HepG2 (cell line): ENCODE measurements at regions not wholly inside any gene's neighbourhood (a gene's known extent, or its start where the extent isn't known, plus 50 kb on each side); places are given as distances from the start of the nearest gene placed in this dataset.

Experiments
- ARNT ChIP-seq: fragments of 450-650 bp; IDR thresholded peaks from 2 replicates; pipeline ENCODE4 v1.6.1; 2017
- CAMTA2 ChIP-seq: sonication (generic); formaldehyde crosslinking; IDR thresholded peaks from 2 replicates; pipeline ENCODE4 v1.4.0; 2020; ENCODE audit warnings: mild to moderate bottlenecking, missing genetic modification reagents, borderline replicate concordance
- FLYWCH1 ChIP-seq: sonication (generic); formaldehyde crosslinking; IDR thresholded peaks from 2 replicates; pipeline ENCODE4 v1.8.1; 2023; ENCODE audit warnings: mild to moderate bottlenecking, missing genetic modification reagents
- HNRNPK ChIP-seq: fragments of 200-400 bp; formaldehyde crosslinking; IDR thresholded peaks from 2 replicates; pipeline ENCODE4 v1.6.1; 2018; ENCODE audit warnings: low read length, low read depth, moderate library complexity, mild to moderate bottlenecking; ENCODE audit not compliant: poor library complexity, severe bottlenecking
- HNRNPLL ChIP-seq: fragments of 200-400 bp; formaldehyde crosslinking; IDR thresholded peaks from 2 replicates; pipeline ENCODE4 v1.6.1; 2017; ENCODE audit warnings: mild to moderate bottlenecking, low read depth, low read length; ENCODE audit not compliant: poor library complexity, severe bottlenecking
- JDP2 ChIP-seq: sonication (generic); formaldehyde crosslinking; IDR thresholded peaks from 2 replicates; pipeline ENCODE4 v1.8.1; 2022; ENCODE audit warnings: missing genetic modification reagents, borderline replicate concordance
- KDM5A ChIP-seq: fragments of 200-600 bp; sonication (generic); IDR thresholded peaks from 2 replicates; pipeline ENCODE4 v1.7.0; 2018; ENCODE audit warnings: antibody characterized with exemption, mild to moderate bottlenecking, low read length, borderline replicate concordance
- NAIF1 ChIP-seq: sonication (generic); formaldehyde crosslinking; IDR thresholded peaks from 2 replicates; pipeline ENCODE4 v1.5.0; 2020; ENCODE audit warnings: mild to moderate bottlenecking, missing genetic modification reagents, borderline replicate concordance
- NCOA2 ChIP-seq: sonication (generic); formaldehyde crosslinking; IDR thresholded peaks from 2 replicates; pipeline ENCODE4 v1.8.0; 2022; ENCODE audit warnings: inconsistent platforms
- NFKBIZ ChIP-seq: IDR thresholded peaks from 2 replicates; pipeline ENCODE4 v1.6.1; 2018; ENCODE audit warnings: missing genetic modification reagents, missing compliant biosample characterization
- NFYC ChIP-seq: IDR thresholded peaks from 2 replicates; pipeline ENCODE4 v1.6.1; 2016; ENCODE audit warnings: missing genetic modification reagents, missing compliant biosample characterization
- PAF1 ChIP-seq: IDR thresholded peaks from 2 replicates; pipeline ENCODE4 v1.6.1; 2016; ENCODE audit warnings: missing genetic modification reagents, missing compliant biosample characterization
- PHF5A ChIP-seq: IDR thresholded peaks from one replicate; pipeline ENCODE4 v1.6.1; 2018; ENCODE audit warnings: low read depth, missing genetic modification reagents; ENCODE audit not compliant: unreplicated experiment
- SMAD1 ChIP-seq: sonication (generic); formaldehyde crosslinking; IDR thresholded peaks from 2 replicates; pipeline ENCODE4 v1.4.0; 2020; ENCODE audit warnings: missing genetic modification reagents, low read depth, mild to moderate bottlenecking, borderline replicate concordance
- SMARCE1 ChIP-seq: fragments of 450-650 bp; IDR thresholded peaks from 2 replicates; pipeline ENCODE4 v1.6.1; 2017; ENCODE audit warnings: borderline replicate concordance
- SNAPC2 ChIP-seq: sonication (generic); formaldehyde crosslinking; IDR thresholded peaks from 2 replicates; pipeline ENCODE4 v1.8.1; 2022; ENCODE audit warnings: mild to moderate bottlenecking, missing genetic modification reagents
- SPEN ChIP-seq: sonication (generic); formaldehyde crosslinking; IDR thresholded peaks from 2 replicates; pipeline ENCODE4 v1.5.1; 2020; ENCODE audit warnings: low read depth, mild to moderate bottlenecking, missing genetic modification reagents
- ZNF547 ChIP-seq: sonication (generic); formaldehyde crosslinking; IDR thresholded peaks from 2 replicates; pipeline ENCODE4 v1.5.1; 2020; ENCODE audit warnings: mild to moderate bottlenecking, missing genetic modification reagents
- ZNF766 ChIP-seq: sonication (generic); formaldehyde crosslinking; IDR thresholded peaks from 2 replicates; pipeline ENCODE4 v1.5.0; 2020; ENCODE audit warnings: missing genetic modification reagents, borderline replicate concordance
- ZNF782 ChIP-seq: sonication (generic); formaldehyde crosslinking; IDR thresholded peaks from 2 replicates; pipeline ENCODE4 v1.4.0; 2020; ENCODE audit warnings: missing genetic modification reagents, mild to moderate bottlenecking, borderline replicate concordance
- TF ChIP-seq, protein P1 (sequence below): sonication (generic); formaldehyde crosslinking; IDR thresholded peaks from 2 replicates; pipeline ENCODE4 v1.8.1; 2023; ENCODE audit warnings: mild to moderate bottlenecking, moderate library complexity, missing genetic modification reagents
- TF ChIP-seq, protein P2 (sequence below), 2 experiments: fragments of 450-650 bp in 1 of 2; sonication (generic) in 1 of 2; formaldehyde crosslinking; IDR thresholded peaks; 2 replicates each; pipeline versions ENCODE4 v1.5.0 to v1.8.0; 2020 to 2022; ENCODE audit warnings: mild to moderate bottlenecking in 1 of 2, missing genetic modification reagents in 1 of 2
- TF ChIP-seq, protein P3 (sequence below): sonication (generic); formaldehyde crosslinking; IDR thresholded peaks from 2 replicates; pipeline ENCODE4 v1.5.0; 2020; ENCODE audit warnings: mild to moderate bottlenecking, missing genetic modification reagents
- TF ChIP-seq, protein P4 (sequence below): sonication (generic); formaldehyde crosslinking; IDR thresholded peaks from 2 replicates; pipeline ENCODE4 v1.4.0; 2020; ENCODE audit warnings: missing genetic modification reagents
- TF ChIP-seq, protein P5 (sequence below): sonication (generic); formaldehyde crosslinking; IDR thresholded peaks from 2 replicates; pipeline ENCODE4 v1.5.0; 2020; ENCODE audit warnings: missing genetic modification reagents, mild to moderate bottlenecking, borderline replicate concordance

DNA sequence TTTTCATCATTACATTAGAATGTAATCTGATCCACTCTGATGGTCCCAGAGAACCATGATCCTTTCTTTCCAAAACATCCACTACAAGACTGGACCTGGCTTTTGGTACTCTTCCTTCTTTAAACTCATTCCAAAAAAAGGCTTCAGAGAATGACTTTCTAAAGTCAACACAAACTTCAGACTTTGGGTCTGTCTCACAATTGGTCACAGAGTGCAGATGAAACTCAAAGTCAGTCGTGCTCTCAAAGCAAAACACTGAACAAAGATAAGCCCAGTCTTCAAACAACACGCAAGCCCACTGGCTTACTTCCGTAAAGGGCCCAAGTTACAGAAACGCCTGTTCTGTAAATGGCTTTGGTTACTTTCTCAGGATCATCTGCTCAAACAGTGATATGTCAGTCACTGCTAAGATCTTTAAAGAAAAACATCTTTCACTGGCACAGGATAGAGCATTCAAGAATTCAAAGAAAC, 250.9 kb upstream of the MKLN1 start (continued):
- TF ChIP-seq, protein P1, sequence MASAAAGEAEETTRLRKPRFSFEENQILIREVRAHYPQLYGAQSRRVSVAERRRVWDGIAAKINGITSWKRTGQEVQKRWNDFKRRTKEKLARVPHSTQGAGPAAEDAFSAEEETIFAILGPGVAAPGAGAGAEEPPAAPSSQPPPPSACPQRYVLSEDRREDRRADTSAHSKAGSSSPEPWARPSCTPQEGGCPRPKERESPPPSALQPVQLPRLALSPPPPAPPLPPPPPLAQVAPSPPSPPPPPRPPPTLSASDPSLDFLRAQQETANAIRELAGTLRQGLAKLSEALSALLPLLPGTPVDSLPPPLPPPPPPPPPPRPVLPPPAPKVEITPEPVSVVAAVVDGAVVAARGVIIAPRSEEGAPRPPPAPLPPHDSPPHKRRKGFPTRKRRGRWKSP (CRISPR knock-in tag) = no peak
- TF ChIP-seq NCOA2 (CRISPR knock-in tag) (peak; percentile 88), ARNT (no peak), KDM5A (no peak), NFKBIZ (CRISPR knock-in tag) (peak; percentile 80; the same call in 1 of the 2 replicates), SMAD1 (no peak), NAIF1 (CRISPR knock-in tag) (peak; percentile 78; the same call in 1 of the 2 replicates), PHF5A (no peak), CAMTA2 (CRISPR knock-in tag) (no peak), ZNF782 (CRISPR knock-in tag) (no peak), ZNF547 (CRISPR knock-in tag) (no peak), HNRNPK (no peak), HNRNPLL (peak; percentile 38), ZNF766 (CRISPR knock-in tag) (0 out of 2 replicates have a peak, but pooled peaks have one; percentile 39), FLYWCH1 (CRISPR knock-in tag) (no peak), NFYC (CRISPR knock-in tag) (peak; percentile 49; the same call in 1 of the 2 replicates), JDP2 (CRISPR knock-in tag) (no peak), SNAPC2 (0 out of 2 replicates have a peak, but pooled peaks have one; percentile 47), SMARCE1 (no peak), PAF1 (CRISPR knock-in tag) (no peak), SPEN (CRISPR knock-in tag) (peak; percentile 63; the same call in 1 of the 2 replicates)
- TF ChIP-seq, protein P2, sequence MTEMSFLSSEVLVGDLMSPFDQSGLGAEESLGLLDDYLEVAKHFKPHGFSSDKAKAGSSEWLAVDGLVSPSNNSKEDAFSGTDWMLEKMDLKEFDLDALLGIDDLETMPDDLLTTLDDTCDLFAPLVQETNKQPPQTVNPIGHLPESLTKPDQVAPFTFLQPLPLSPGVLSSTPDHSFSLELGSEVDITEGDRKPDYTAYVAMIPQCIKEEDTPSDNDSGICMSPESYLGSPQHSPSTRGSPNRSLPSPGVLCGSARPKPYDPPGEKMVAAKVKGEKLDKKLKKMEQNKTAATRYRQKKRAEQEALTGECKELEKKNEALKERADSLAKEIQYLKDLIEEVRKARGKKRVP (CRISPR knock-in tag; IDR thresholded peaks at IDR 0.05) = no peak
- TF ChIP-seq, protein P3, sequence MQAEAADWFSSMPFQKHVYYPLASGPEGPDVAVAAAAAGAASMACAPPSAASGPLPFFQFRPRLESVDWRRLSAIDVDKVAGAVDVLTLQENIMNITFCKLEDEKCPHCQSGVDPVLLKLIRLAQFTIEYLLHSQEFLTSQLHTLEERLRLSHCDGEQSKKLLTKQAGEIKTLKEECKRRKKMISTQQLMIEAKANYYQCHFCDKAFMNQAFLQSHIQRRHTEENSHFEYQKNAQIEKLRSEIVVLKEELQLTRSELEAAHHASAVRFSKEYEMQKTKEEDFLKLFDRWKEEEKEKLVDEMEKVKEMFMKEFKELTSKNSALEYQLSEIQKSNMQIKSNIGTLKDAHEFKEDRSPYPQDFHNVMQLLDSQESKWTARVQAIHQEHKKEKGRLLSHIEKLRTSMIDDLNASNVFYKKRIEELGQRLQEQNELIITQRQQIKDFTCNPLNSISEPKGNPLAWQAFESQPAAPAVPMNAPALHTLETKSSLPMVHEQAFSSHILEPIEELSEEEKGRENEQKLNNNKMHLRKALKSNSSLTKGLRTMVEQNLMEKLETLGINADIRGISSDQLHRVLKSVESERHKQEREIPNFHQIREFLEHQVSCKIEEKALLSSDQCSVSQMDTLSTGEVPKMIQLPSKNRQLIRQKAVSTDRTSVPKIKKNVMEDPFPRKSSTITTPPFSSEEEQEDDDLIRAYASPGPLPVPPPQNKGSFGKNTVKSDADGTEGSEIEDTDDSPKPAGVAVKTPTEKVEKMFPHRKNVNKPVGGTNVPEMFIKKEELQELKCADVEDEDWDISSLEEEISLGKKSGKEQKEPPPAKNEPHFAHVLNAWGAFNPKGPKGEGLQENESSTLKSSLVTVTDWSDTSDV (CRISPR knock-in tag) = no peak
- TF ChIP-seq, protein P4, sequence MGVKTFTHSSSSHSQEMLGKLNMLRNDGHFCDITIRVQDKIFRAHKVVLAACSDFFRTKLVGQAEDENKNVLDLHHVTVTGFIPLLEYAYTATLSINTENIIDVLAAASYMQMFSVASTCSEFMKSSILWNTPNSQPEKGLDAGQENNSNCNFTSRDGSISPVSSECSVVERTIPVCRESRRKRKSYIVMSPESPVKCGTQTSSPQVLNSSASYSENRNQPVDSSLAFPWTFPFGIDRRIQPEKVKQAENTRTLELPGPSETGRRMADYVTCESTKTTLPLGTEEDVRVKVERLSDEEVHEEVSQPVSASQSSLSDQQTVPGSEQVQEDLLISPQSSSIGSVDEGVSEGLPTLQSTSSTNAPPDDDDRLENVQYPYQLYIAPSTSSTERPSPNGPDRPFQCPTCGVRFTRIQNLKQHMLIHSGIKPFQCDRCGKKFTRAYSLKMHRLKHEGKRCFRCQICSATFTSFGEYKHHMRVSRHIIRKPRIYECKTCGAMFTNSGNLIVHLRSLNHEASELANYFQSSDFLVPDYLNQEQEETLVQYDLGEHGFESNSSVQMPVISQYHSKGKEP (CRISPR knock-in tag) = no peak
- TF ChIP-seq, protein P5, sequence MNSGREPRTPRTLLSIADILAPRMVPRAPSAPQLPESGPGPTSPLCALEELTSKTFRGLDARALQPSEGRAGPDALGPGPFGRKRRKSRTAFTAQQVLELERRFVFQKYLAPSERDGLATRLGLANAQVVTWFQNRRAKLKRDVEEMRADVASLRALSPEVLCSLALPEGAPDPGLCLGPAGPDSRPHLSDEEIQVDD (CRISPR knock-in tag) = no peak
